ENCODE measurements at regions not wholly inside any gene's neighbourhood (a gene's known extent, or its start where the extent isn't known, plus 50 kb on each side); places are given as distances from the start of the nearest gene placed in this dataset.

DNA sequence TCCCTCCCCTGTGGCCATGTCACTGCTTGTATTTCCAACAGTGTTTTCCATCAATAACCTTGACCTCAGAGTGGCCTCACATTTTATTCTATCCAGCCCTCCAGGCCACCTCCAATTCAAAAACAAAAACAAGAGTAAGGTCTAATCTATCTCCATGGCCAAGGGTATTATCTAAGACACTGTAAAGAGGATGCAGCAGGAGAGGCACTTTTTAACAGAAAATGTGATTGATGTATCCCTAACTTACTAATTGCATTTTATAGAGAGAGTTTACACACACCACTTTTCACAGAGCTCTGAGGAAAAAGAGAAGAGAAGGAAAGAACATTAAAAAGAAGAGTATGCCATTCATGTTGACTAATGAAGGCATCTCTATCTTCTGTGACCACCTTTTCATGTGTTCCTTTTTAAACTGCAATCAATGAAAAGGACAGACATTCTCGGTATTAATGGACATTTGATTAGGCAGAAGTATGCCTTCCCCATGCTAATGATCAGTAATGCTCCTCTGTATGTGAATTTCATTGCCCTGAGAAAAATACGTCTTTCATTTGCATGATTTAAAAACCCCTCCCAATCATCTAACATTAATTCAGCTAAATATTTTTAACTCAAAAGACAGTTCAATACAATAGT is 653.3 kb upstream of the POU3F3 start:
- TF ChIP-seq, protein P1, sequence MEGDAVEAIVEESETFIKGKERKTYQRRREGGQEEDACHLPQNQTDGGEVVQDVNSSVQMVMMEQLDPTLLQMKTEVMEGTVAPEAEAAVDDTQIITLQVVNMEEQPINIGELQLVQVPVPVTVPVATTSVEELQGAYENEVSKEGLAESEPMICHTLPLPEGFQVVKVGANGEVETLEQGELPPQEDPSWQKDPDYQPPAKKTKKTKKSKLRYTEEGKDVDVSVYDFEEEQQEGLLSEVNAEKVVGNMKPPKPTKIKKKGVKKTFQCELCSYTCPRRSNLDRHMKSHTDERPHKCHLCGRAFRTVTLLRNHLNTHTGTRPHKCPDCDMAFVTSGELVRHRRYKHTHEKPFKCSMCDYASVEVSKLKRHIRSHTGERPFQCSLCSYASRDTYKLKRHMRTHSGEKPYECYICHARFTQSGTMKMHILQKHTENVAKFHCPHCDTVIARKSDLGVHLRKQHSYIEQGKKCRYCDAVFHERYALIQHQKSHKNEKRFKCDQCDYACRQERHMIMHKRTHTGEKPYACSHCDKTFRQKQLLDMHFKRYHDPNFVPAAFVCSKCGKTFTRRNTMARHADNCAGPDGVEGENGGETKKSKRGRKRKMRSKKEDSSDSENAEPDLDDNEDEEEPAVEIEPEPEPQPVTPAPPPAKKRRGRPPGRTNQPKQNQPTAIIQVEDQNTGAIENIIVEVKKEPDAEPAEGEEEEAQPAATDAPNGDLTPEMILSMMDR (IDR thresholded peaks at IDR 0.05; ENCODE audit: low read depth, low read length) = no peak
- no peak overlapping the region for H3K27ac ChIP-seq
- peaks cover 35% of the 10 kb centered on the region for H3K27me3 ChIP-seq (ENCODE audit: insufficient read depth, low read depth, severe bottlenecking)
- no peaks in the 10 kb centered on the region for H3K9me3 ChIP-seq (ENCODE audit: severe bottlenecking)
- no peaks in the 10 kb centered on the region for H3K36me3 ChIP-seq
- DNase-seq = no peak
- H3K4me3 ChIP-seq (ENCODE audit: low read depth, low read length) = no peak overlapping the region

DNA sequence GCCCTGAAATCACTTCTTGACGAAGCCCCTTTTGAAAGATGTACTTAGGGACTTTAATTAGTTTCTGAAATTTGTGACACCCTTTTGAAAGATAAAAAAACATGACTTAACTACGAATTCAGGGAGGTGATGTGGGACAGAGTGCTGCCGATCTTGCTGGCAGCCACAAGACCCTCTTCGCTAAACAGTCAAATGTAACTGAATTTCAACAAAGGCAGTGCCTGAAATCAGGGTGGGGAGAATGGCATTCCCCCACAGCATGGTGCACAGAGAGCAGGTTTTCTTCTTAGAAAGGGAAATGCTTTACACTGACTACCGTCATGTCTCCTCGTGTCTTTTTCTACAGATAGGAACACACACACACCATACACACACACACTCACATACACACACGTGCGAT is 640.2 kb upstream of the POU3F3 start:
- H3K4me3 ChIP-seq (ENCODE audit: low read depth, low read length) = no peak overlapping the region
- H3K9me3 ChIP-seq (ENCODE audit: severe bottlenecking) = no peaks in the 10 kb centered on the region
- TF ChIP-seq, protein P1 (IDR thresholded peaks at IDR 0.05; ENCODE audit: low read depth, low read length) = no peak
- no peaks in the 10 kb centered on the region for H3K36me3 ChIP-seq
- H3K27me3 ChIP-seq (ENCODE audit: insufficient read depth, low read depth, severe bottlenecking) = peaks cover 58% of the 10 kb centered on the region
- H3K27ac ChIP-seq = no peak overlapping the region
- DNase-seq = no peak

DNA sequence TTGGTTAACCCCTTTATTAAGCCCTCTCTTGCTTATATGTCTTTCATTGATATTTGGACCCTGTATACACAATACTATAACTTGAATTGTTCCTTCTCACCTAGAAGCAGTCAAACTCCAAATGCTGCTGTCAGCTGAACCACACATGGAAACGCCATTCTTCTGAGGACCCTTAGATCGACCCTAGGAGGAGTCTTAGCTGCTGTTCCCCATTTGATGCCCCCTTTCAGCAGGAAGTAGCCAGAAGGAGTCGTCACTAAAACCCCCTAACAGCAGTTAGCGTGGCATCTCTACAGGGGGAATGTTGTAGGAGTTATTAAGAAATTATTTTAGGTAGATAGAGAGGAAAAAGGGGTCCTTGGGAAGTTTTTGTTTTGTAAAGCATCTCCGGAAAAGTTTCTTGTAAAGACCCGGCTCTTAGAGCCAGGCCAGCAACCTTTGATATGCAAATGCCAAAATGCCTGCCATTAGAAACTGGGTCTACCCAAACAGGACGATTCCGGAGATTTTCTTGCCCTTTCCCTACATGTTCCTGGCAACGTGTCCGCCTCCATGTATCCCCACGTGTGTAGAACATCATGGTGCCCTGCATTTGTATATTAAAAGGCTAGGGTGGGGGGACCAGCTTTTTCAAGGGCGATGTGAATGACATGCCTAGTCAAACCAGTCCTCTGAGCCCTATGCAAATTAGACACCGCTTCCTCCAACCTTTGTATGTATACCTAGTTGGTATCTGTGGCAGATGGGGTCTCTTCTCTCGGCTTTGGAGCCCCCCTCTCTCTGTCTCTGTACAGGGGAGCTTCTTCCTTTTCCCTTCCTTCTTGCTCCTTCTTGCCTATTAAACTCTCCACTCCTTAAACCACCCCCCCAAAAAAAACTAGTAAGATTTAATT is 638.4 kb upstream of the POU3F3 start:
- H3K27me3 ChIP-seq (ENCODE audit: insufficient read depth, low read depth, severe bottlenecking) = peaks cover 56% of the 10 kb centered on the region
- H3K4me3 ChIP-seq (ENCODE audit: low read depth, low read length) = no peak overlapping the region
- DNase-seq = no peak
- TF ChIP-seq, protein P1 (IDR thresholded peaks at IDR 0.05; ENCODE audit: low read depth, low read length) = no peak
- no peaks in the 10 kb centered on the region for H3K9me3 ChIP-seq (ENCODE audit: severe bottlenecking)
- no peak overlapping the region for H3K27ac ChIP-seq
- no peaks in the 10 kb centered on the region for H3K36me3 ChIP-seq

DNA sequence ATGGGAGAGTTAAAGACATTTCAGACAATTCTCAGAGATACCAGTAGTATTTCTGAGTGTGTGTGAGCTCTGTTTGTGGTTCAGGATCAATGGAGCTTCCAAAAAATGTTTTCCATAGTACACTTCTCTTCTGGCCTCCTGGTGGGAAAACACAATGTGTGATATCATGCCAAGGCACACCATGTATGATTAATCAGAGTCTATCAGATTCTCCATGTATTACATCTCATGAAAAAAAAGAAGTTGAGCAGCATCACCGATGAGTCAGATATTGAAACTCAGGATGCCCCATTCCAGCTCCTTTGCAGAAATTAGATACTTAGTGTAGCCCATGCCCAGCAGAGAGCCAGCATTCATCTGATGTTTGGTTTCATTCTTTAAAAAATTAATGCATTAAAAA is 620.3 kb upstream of the POU3F3 start:
- Histone ChIP-seq H3K36me3 (no peaks in the 10 kb centered on the region), H3K4me3 (ENCODE audit: low read depth, low read length) (no peak overlapping the region), H3K27ac (no peak overlapping the region), H3K9me3 (ENCODE audit: severe bottlenecking) (no peaks in the 10 kb centered on the region), H3K27me3 (ENCODE audit: insufficient read depth, low read depth, severe bottlenecking) (peaks cover 34% of the 10 kb centered on the region)
- DNase-seq = no peak
- TF ChIP-seq, protein P1 (IDR thresholded peaks at IDR 0.05; ENCODE audit: low read depth, low read length) = no peak

DNA sequence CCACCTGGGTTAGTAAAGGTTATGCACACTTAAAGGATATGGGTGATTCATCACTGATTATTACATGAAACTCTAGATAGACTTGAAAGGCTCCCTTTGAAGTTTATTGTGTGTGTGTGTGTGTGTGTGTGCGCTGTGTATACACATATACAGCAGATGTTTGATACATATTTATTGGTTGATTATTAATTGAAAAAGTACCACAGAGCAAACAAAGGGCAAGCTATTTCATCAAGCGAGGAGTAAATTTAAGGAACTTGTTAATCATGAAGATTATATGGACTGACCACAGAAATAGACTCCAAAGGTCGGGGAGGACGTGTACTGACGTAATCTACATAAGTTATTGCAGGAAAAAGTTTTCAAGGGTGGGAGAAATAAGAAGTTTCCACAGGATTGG is 617.4 kb upstream of the POU3F3 start:
- TF ChIP-seq, protein P1 (IDR thresholded peaks at IDR 0.05; ENCODE audit: low read depth, low read length) = no peak
- H3K9me3 ChIP-seq (ENCODE audit: severe bottlenecking) = no peaks in the 10 kb centered on the region
- no peak overlapping the region for H3K4me3 ChIP-seq (ENCODE audit: low read depth, low read length)
- H3K36me3 ChIP-seq = no peaks in the 10 kb centered on the region
- DNase-seq = no peak
- H3K27ac ChIP-seq = no peak overlapping the region
- H3K27me3 ChIP-seq (ENCODE audit: insufficient read depth, low read depth, severe bottlenecking) = peaks cover 29% of the 10 kb centered on the region
